Lower leg skin (tissue), 3 donors: ENCODE measurements at regions not wholly inside any gene's neighbourhood (a gene's known extent, or its start where the extent isn't known, plus 50 kb on each side); places are given as distances from the start of the nearest gene placed in this dataset.

ENCODE experiments used
- CTCF ChIP-seq, 3 donors: fragments of 450-650 bp; IDR thresholded peaks; one replicate each; pipeline ENCODE4 v1.5.1; 2016; ENCODE audit warnings: antibody characterized with exemption in 3 of 3, mild to moderate bottlenecking in 3 of 3, moderate library complexity in 2 of 3
- POLR2A ChIP-seq, 2 donors: fragments of 450-650 bp; IDR thresholded peaks; one replicate each; pipeline ENCODE4 v1.6.1; 2016 to 2017; ENCODE audit warnings: antibody characterized with exemption in 2 of 2, mild to moderate bottlenecking in 1 of 2, moderate library complexity in 1 of 2

GRCh38 chr2:144281476-144281875 lies 238.4 kb downstream of the ZEB2 start:
- TF ChIP-seq CTCF (IDR thresholded peaks at IDR 0.05) (no peak), POLR2A (IDR thresholded peaks at IDR 0.05) (no peak)
